GM19035 (cell line): ENCODE measurements at regions not wholly inside any gene's neighbourhood (a gene's known extent, or its start where the extent isn't known, plus 50 kb on each side); places are given as distances from the start of the nearest gene placed in this dataset.
"Not testable (repeated sequence)": the region's sequence is repeated elsewhere in the genome, so short reads cannot be mapped to it uniquely, and the experiment has no call there.

Experiments
- ATAC-seq: cut with Tn5 transposase; IDR thresholded peaks from one replicate; pipeline ENCODE4 v1.9.1; 2021; ENCODE audit not compliant: unreplicated experiment

DNA sequence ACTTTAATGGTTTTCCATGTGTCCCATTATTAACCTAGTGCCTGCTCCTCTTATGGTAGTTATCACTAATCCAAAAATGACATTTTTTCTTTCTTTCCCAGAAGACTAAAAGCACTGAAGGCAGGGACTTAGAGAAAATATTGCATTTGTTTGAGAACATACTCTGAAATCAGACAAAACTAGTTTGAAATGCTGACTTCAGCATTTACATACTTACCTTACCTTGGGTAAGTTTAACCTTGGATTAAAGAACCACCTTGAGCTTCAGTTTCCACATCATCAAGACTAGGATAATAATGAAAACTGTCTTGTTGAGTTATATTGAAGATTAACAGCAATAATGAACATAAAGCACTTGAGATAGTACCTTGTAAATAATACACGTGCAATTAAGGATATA is 413.0 kb downstream of the SOX2 start:
- ATAC-seq = no peak

DNA sequence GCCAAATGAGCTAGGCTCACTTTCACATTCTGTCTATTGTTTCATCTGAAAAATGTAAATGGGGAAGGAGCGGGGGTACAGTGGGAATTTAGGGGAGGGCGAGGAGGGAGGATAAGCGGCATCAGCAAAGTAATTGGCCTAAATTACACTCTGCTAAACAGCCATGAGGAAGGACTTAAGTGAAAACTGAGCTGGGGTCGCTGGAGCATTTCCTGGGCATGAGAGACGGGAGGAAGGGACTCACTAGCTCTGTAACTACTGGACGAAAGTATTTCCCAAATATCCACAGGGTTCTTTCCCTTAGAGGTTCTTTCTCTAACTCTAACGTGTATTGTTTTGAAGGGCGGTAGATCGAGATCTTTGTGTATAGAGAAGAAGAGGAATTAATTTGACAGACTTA is 418.0 kb downstream of the SOX2 start:
- no peak for ATAC-seq

DNA sequence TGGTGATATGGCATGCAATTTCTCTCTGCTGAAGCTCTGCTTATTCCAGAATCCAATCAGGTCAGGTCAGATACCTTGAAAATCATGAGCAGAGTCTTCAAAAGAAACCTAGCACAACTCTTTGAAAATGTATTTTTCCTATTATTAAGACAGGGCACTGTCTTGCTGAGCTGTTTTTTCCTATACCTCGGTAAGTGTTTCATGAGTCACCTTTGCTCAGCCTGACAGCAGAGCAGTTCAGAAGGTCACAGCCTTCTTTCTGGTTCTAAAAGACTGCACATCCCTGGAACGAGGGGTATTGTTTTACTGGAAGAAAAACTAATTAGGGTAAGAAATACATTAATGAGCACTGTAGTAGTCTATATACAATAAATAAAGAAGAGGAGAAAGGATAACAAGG is 422.0 kb downstream of the SOX2 start:
- no peak for ATAC-seq

GRCh38 chr3:182135056-182135455 is 423.3 kb downstream of the SOX2 start:
- ATAC-seq = no peak

GRCh38 chr3:182136008-182136910 is 424.5 kb downstream of the SOX2 start:
- ATAC-seq = no peak

- ATAC-seq = no peak
These were observed 426.7 kb downstream of the SOX2 start for GRCh38 chr3:182138393-182138792.

DNA sequence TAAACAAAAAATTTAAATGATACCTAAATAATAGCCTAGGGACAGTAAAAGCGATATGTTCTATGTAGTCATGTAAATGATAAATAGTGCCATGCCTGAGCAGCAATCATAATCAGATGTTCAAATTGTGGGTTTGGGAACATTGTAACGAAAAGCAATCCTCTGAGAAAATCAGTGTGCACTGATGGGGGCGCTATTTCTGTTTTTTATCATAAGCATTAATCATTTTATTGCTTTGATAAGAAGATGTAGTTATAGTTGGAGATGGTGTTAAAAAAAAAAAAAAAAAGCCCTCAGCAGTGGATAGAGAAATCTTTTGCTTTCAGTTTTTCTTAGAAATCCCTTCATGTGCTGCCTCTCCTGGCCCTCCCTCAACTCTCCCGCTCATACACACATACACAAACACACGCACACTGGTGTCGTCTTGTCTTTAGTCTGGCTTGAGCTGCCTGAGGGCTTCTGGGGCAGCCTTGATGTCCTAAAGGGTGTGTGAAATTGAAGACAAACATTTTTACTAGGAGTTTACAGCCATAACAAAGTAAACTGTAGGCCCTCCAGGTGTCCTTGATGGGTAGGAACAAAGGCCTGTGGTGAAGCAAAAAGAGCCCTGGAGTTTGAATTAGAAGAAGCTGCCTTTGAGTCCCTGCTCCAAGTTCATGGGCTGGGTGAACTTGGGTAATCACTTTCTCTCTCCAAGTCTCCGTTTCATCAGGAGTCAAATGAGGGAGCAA is 428.1 kb downstream of the SOX2 start:
- ATAC-seq = no peak

DNA sequence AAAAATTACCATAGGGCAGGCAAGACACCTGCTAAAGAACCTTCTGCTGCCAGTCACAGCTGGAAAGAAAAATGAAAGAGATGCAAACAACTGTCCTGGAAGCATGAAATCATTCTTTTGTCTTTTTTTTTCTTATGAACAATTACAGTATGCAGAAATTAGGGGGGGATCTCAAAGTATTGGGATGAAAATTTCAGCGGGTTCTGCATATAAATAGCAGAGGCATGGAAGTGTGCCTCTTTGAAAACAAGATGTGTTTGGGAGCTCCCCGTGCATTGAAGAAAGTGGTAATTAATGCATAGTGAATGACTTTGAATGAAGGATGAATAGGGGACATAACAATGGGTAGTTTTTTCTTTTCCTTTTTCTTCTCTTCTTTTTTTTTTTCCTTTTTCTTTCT is 431.2 kb downstream of the SOX2 start:
- no peak for ATAC-seq

DNA sequence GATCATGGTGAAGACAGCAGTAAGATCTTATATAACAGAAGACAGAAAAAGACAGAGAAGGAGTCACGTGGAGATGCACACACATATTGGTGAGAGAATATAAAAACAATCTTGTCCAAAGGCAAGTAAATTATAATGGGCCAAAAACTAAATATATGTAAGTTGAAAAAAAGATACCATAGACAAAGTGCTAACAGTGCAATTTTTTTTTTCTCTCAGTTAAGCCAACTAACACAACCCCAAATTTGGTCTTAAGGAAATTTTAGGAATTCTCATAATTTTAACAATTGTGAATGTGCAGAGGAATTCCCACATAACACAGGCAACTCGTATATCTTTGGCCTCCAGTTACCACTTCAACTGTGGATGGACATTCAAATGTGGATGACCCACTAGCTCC is 432.2 kb downstream of the SOX2 start:
- no peak for ATAC-seq

DNA sequence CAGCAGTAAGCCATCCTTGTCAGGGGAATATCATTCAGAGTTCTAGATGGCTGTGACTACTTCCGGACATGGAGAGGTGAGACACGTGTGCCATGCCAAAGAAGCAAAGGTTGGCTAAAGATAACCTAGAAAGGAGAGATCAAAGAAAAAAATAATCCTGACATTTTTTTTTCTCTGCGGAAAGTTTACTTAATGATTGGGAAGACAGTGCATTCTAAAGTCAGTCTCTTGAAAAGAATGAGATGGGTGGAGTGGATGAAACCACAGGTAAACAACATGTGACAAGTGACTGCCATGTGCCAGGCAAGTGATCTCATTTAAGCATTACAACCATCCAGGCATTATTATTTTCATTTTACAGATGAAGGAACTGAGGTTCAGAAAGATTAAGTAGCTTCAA is 436.6 kb downstream of the SOX2 start:
- ATAC-seq = no peak

DNA sequence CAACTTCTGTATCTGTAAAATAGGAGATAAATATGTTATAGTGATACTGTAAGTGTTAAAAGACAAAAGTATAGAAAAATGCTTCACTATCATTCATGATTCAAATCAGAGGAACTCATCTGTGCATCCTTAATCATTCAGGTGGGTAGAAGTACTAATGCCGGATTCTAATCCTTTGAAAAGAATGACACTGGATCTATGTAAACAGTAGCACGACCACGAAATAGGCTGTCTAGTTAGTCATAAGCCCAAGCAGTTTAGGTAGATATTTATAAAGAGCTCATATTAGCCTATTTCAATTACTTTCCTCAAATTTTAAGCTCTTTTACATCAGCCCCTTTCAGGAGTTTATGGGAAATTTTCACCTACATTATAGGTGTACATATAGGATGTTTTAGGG is 437.9 kb downstream of the SOX2 start:
- no peak for ATAC-seq

DNA sequence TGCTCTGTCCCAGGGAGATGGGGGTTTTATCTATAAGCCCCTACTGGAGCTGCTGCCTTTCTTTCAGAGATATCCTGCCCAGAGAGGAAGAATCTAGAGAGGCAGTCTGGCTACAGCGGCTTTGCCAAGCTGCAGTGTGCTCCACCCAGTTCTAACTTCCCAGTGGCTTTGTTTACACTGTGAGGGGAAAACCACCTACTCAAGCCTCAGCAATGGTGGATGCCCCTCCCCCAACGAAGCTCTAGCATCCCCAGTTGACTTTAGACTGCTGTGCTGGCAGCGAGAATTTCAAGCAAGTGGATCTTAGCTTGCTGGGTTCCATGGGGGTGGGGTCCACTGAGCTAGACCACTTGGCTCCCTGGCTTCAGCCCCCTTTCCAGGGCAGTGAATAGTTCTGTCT is 444.6 kb downstream of the SOX2 start:
- ATAC-seq = not testable (repeated sequence)

DNA sequence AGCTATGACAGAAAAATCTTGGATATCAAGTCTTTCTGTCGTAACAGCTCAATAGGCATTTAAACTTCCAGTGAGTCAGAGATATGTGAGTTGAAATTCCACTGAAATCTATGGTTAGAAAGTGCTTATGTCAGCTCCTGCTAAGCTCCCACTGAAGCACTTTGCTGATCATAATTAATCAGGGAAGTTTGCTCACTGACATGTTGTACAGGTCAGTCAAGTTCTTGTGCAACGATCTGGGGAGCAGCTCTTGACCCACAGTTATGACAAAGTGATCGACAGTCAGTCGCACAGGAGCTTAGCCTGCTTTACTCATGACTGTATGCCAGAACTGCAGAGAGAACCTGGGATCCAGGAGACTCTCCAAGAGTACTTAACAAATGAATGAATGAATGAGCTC is 453.5 kb downstream of the SOX2 start:
- no peak for ATAC-seq

DNA sequence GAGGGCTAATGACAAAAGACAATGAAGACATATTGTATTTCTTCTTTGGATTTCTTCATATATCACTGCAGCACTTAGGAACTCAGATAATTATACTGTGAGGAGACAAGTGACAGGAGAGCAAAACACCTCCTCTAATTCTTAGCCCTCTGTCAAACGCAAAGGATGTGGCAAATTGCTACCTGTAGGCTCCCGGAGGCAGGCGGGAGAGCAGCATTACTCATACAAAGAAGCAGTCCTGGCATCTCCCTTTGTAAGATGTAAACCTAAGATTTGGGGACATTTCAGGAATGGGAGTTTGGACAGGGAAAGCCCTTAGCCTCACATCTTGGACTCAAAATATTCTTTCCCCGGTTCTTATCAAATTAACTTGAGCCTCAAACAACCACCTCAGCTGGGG is 460.8 kb downstream of the SOX2 start:
- ATAC-seq = no peak

GRCh38 chr3:182178488-182179200 is 466.9 kb downstream of the SOX2 start:
- ATAC-seq = no peak

DNA sequence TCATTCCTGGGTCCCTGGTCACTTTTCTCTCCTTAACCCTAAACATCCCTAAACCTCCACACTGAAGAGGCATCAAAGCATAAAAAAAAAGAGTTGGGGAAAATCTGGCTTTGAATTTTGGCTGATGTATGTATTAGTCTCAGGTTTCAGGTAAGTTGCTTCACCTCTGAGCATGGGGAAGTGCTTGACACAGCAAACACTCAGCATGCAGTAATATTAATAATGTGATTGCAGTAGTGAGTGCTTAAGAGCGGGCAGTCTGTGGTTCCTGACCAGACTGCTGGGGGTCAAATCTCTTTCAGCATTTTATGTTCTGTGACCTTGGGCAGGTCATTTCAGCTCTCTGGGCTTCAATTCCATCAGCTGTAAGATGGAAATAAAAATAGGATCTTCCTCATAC is 467.9 kb downstream of the SOX2 start:
- ATAC-seq = no peak

- ATAC-seq = no peak
These were observed 469.1 kb downstream of the SOX2 start for GRCh38 chr3:182180654-182181385.

GRCh38 chr3:182182531-182182968 is 470.8 kb downstream of the SOX2 start:
- ATAC-seq = peak; percentile 68

GRCh38 chr3:182183716-182184430 is 472.1 kb downstream of the SOX2 start:
- no peak for ATAC-seq

DNA sequence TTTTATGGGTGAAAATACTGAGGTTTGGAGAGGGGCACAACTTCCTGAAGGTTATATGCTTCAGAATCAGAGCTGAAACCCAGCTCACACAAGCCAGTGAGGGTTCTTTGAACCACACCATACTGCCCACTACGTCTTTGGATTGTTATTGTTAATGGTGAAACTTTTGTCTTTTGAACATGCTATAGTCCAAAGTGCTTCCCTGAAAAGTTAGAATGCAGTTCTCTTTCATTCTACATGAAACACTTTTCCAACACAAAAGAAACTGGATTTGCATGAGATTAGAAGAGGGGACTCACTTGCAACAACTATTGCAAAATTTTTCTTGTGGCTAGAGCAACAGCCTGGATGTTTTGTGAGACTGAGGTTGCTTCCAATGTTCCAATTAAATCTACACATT is 473.6 kb downstream of the SOX2 start:
- ATAC-seq = no peak
